HG03432 (cell line): ENCODE measurements at regions not wholly inside any gene's neighbourhood (a gene's known extent, or its start where the extent isn't known, plus 50 kb on each side); places are given as distances from the start of the nearest gene placed in this dataset.
"Not testable (repeated sequence)": the region's sequence is repeated elsewhere in the genome, so short reads cannot be mapped to it uniquely, and the experiment has no call there.

ENCODE experiments used
- ATAC-seq: cut with Tn5 transposase; IDR thresholded peaks from one replicate; pipeline ENCODE4 v1.9.1; 2021; ENCODE audit warnings: mild to moderate bottlenecking, moderate library complexity; ENCODE audit not compliant: unreplicated experiment

DNA sequence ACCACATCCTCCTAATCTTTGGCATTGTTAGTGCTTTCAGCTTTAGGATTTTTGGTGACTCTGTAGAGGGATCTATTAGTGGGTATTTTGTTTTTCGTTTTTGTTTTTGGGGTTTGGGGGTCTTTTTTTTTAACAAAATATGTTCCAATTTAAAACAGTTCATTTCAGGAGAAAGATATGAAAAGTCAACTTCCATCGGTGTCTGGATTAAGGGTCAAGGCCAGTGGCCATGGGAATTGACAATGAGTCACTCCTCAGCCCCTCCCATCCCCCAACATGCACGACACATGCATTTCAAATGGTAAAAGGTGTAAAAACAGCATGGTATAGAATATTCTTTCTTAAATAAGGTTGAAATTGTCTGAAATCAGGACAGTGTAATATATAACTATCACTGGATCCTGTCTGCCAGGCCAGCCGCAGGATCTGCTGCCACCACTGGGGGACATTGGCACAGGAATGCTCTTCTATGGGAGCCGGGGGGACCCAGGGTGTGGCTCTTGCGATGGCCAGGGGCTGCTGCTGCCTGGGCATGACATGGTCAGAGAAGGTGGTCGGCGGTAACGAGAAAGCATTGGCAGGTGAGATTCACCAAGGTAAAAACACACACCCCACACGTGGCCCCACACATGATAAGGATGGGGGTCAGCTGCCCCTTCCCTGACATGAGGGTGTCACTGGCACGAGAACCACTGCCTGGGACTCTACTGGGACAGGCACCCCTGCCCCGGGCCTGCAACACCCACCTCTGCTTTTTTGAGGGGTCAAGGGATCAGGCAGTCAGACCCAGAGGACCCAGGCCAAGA, 126.2 kb upstream of the KCTD7 start:
- no peak for ATAC-seq

- no peak for ATAC-seq
Measured at GRCh38 chr7:66503036-66503370, 125.7 kb upstream of the KCTD7 start.

GRCh38 chr7:66503551-66504031, 125.1 kb upstream of the KCTD7 start:
- ATAC-seq = no peak

GRCh38 chr7:66504131-66504530, 124.5 kb upstream of the KCTD7 start:
- no peak for ATAC-seq

GRCh38 chr7:66505009-66505408, 123.7 kb upstream of the KCTD7 start:
- ATAC-seq = no peak

GRCh38 chr7:66505531-66506451, 122.9 kb upstream of the KCTD7 start:
- ATAC-seq = no peak

GRCh38 chr7:66506703-66507102, 122.0 kb upstream of the KCTD7 start:
- ATAC-seq = not testable (repeated sequence)

DNA sequence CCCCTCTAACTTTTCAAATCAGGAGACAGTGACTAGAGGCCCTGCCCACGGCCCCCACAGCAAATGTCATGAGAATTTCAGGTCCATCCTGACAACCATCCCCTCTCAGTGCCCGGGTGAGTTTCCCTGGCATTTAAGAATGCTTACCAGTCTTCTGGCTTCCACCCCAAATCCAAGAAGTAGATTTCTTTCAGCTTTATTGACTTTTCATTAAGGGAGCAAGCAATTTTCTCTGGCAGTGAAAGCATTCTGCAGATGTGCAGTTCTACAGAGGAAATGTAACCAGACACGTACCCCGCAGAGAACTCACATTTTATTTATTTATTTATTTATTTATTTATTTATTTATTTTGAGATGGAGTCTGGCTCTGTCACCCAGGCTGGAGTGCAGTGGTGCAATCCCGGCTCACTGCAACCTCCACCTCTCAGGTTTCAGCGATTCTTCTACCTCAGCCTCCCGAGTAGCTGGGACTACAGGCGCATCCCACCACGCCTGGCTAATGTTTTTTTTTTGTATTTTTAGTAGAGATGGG, 120.9 kb upstream of the KCTD7 start:
- ATAC-seq = no peak

GRCh38 chr7:66508431-66508830, 120.2 kb upstream of the KCTD7 start:
- ATAC-seq = no peak

- no peak for ATAC-seq
Measured at GRCh38 chr7:66514050-66514449, 114.6 kb upstream of the KCTD7 start.

DNA sequence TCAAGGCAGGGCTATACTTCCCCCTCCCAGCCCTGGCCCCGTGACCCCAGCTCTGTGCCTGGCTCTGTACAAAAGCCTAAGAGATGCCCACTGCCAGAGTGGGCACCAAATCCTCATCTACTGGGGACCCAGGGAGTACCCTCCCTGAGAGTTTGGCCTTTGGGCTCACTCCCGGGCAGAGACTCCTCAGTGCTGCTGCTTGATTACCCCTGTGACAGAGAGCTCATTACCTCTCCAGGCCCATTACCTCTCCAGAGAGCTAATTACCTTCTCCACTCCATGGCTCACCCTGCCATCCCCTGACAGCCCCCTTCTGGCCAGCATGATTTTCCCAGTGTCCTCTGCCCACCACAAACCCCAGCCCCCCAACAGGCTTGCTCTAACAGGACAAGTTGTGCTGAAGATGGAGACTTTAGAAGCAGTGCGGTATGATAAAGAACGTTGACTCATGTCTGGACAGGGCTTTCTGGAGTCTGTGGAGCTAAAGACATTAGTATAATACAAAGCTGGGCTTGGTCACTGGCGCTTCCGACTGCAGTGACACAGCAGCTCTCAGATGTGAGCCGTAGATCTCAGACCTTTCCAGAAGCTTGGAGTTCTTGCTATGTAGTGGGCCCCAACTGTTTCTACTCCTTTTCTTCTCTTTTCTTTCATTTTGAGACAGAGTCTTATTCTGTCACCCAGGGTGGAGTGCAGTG, 111.3 kb upstream of the KCTD7 start:
- no peak for ATAC-seq

DNA sequence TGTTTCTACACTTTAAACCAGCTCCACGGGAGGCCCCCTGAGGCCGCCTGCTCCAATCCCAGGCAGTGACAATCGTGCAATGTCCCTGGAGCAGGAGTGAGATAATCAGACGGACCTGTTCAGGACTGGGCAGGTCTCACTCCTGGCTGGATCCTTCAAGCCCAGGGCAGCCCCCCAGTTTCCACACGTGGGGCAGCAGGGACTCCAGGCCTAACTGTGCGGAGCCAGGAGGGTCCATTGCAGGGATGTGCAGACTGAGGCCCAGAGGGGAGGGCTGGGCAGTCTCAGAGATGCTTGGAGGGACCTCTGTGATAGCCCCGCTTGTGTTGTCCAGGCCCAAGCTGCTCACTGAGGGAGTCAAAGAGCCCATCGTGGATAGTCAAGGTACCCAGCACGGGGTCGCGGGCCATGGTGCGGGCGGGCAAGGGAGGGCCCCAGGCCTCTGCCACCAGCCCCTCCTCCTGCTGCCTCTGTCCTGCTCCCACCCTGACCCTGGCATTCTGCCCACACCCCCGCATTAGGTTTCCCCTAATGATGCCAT, 110.5 kb upstream of the KCTD7 start:
- ATAC-seq = no peak

DNA sequence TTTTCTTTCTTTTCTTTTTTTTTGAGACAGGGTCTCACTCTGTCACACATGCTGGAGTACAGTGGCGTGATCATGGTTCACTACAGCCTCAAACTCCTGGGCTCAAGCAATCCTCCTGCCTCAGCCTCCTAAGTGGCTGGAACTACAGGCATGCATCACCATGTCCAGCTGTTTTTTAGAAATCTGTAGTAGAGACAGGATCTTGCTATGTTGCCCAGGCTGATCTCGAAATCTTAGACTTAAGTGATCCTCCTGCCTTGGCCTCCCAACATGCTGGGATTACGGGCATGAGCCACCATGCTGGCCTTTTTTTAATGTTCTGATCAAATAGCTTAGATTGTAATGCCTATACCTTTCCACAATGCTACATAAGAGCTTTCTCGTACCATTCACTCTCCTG, 107.0 kb upstream of the KCTD7 start:
- ATAC-seq = no peak

DNA sequence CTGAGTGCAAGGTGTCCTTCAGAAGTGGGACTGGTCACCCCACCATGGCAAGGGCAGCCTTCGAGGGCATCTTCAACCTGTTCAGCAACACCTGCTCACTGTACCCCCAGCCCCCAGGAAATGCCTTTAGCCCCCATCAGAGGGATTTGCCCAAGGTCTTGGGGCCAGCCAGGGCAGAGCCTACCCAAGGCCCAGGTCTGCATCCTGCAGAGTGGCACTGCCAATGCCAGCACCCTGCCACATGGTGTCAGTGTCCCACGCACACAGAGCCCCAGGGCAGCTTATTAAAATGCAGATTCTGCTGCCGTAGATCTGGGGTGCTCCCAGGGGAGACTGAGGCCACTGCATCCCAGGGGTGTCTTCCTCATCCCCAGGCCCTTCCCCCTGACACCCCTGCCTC, 106.2 kb upstream of the KCTD7 start:
- no peak for ATAC-seq

GRCh38 chr7:66523409-66523808, 105.3 kb upstream of the KCTD7 start:
- ATAC-seq = no peak

- no peak for ATAC-seq
Measured at GRCh38 chr7:66524738-66525137, 103.9 kb upstream of the KCTD7 start.

- ATAC-seq = not testable (repeated sequence)
Measured at GRCh38 chr7:66526782-66527181, 101.9 kb upstream of the KCTD7 start.

GRCh38 chr7:66528652-66529051, 100.0 kb upstream of the KCTD7 start:
- no peak for ATAC-seq

DNA sequence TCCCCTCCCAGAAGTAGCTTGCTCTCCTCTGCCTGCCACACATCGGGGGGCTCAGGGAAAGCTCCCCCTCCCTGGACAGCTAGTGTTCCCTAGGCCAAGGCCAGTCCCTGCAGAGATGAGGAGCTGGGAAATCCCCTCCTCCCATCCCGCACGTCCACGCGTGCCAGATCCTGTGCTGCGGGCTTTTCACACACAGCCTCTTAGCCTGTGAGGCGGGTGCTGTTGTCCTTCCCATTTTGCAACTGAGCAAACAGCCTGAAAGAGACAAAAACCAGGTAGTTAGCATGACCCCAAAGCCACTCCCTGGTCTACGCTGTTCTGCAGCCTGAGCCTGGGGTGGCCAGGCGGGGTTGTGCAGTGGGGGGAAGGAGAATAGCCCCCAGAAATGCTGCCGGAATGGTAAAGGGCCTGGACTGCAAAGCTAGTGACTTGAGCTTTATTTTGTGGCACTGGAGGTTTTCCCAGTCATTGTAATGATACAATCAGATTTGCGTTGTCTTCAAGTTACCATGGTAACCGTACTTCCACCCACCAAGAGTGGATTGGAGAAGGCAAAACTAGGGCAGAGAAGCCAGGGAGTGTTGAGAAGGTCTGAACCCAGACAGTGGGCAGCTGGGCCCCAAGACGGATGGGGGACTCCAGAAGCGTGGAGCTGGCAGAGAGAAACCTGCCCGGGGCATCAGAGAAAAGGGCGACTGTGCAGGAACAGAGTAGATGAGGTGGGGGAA, 98.6 kb upstream of the KCTD7 start:
- ATAC-seq = no peak
